ENCODE measurements at regions not wholly inside any gene's neighbourhood (a gene's known extent, or its start where the extent isn't known, plus 50 kb on each side); places are given as distances from the start of the nearest gene placed in this dataset.

GRCh38 chr21:35350965-35351364 is 301.9 kb upstream of the RUNX1 start:
- ATAC-seq (no peak), DNase-seq (ENCODE audit: missing footprints) (no peak)

GRCh38 chr21:35349376-35350080 is 300.4 kb upstream of the RUNX1 start:
- ATAC-seq (no peak), DNase-seq (ENCODE audit: missing footprints) (no peak)
- intact Hi-C loops (cut with DNase I) = no loop called here

More at GRCh38 chr21:35350965-35351364, 301.9 kb upstream of the RUNX1 start:
- intact Hi-C loops (cut with DNase I) = no loop called here

- DNase-seq (ENCODE audit: missing footprints) (no peak), ATAC-seq (no peak)
- intact Hi-C loops (cut with DNase I) = no loop called here
Observed at GRCh38 chr21:35348686-35349085, 299.6 kb upstream of the RUNX1 start.

GRCh38 chr21:35346697-35347096 is 297.6 kb upstream of the RUNX1 start:
- intact Hi-C loops (cut with DNase I) = no loop called here
- DNase-seq (ENCODE audit: missing footprints) = no peak
- no peak for ATAC-seq

GRCh38 chr21:35345954-35346353 is 296.9 kb upstream of the RUNX1 start:
- intact Hi-C loops (cut with DNase I) = no loop called here
- DNase-seq (ENCODE audit: missing footprints) (no peak), ATAC-seq (no peak)

- no peak for DNase-seq (ENCODE audit: missing footprints)
- ATAC-seq = no peak
- intact Hi-C loops (cut with DNase I) = no loop called here
Observed at GRCh38 chr21:35344582-35344981, 295.5 kb upstream of the RUNX1 start.

GRCh38 chr21:35343046-35343819 is 294.1 kb upstream of the RUNX1 start:
- intact Hi-C loops (cut with DNase I) = no loop called here
- ATAC-seq = no peak
- DNase-seq (ENCODE audit: missing footprints) = no peak

- intact Hi-C loops (cut with DNase I) = no loop called here
- ATAC-seq = no peak
- no peak for DNase-seq (ENCODE audit: missing footprints)
Observed at GRCh38 chr21:35342440-35342839, 293.3 kb upstream of the RUNX1 start.

- DNase-seq (ENCODE audit: missing footprints) (no peak), ATAC-seq (no peak)
- intact Hi-C loops (cut with DNase I) = no loop called here
Observed at GRCh38 chr21:35340273-35340672, 291.2 kb upstream of the RUNX1 start.

- ATAC-seq (no peak), DNase-seq (ENCODE audit: missing footprints) (no peak)
- intact Hi-C loops (cut with DNase I) = no loop called here
Observed at GRCh38 chr21:35338881-35339632, 290.0 kb upstream of the RUNX1 start.

GRCh38 chr21:35338281-35338680 is 289.2 kb upstream of the RUNX1 start:
- no peak for DNase-seq (ENCODE audit: missing footprints)
- intact Hi-C loops (cut with DNase I) = no loop called here
- ATAC-seq = no peak

- DNase-seq (ENCODE audit: missing footprints) (no peak), ATAC-seq (no peak)
- intact Hi-C loops (cut with DNase I) = no loop called here
Observed at GRCh38 chr21:35337573-35337972, 288.5 kb upstream of the RUNX1 start.

- DNase-seq (ENCODE audit: missing footprints) = no peak
- ATAC-seq = no peak
- intact Hi-C loops (cut with DNase I) = no loop called here
Observed at GRCh38 chr21:35336534-35336933, 287.4 kb upstream of the RUNX1 start.

- ATAC-seq (no peak), DNase-seq (ENCODE audit: missing footprints) (no peak)
- intact Hi-C loops (cut with DNase I) = no loop called here
Observed at GRCh38 chr21:35335951-35336446, 286.9 kb upstream of the RUNX1 start.

GRCh38 chr21:35333831-35334618 is 284.9 kb upstream of the RUNX1 start:
- intact Hi-C loops (cut with DNase I) = no loop called here
- ATAC-seq (no peak), DNase-seq (ENCODE audit: missing footprints) (peak; percentile 76)

- ATAC-seq (no peak), DNase-seq (ENCODE audit: missing footprints) (no peak)
- intact Hi-C loops (cut with DNase I) = no loop called here
Observed at GRCh38 chr21:35332841-35333426, 283.8 kb upstream of the RUNX1 start.

GRCh38 chr21:35329940-35330660 is 281.0 kb upstream of the RUNX1 start:
- DNase-seq (ENCODE audit: missing footprints) = no peak
- intact Hi-C loops (cut with DNase I) = no loop called here
- no peak for ATAC-seq

Data from Right ventricle myocardium inferior (tissue), 1 donor.